GM19452 (cell line): ENCODE measurements at regions not wholly inside any gene's neighbourhood (a gene's known extent, or its start where the extent isn't known, plus 50 kb on each side); places are given as distances from the start of the nearest gene placed in this dataset.

ENCODE experiments used
- ATAC-seq: cut with Tn5 transposase; IDR thresholded peaks from one replicate; pipeline ENCODE4 v1.9.1; 2021; ENCODE audit not compliant: unreplicated experiment

DNA sequence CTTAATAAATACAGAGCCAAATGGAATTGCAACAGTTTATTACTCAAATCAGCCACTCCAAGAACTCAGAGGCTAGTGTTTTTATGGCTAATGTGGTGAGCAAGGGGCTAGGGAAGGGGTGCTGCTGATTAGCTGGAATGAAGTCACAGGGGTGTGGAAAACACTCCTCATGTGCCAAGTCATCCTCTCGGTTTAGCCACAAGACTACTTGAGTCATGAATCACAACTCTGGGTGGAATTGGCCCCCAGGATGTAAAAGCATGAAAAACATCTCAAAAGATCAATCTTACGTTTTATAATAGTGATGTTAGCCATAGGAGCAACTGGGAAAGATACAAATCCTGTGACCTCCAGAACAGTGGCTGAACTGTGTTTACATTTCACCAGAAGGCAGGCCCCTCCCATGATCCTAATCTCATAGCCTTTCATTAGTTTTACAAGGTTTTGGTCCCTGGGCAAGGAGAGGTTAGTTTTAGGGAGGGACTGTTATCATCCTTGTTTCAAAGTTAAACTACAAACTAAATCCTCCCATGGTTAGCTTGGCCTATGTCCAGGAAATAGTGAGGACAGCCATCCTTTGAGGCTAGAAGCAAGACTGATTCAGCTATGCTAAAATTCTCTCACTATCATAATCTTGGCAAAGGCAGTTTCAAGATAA is 2020.1 kb upstream of the PCDH20 start:
- ATAC-seq = no peak

DNA sequence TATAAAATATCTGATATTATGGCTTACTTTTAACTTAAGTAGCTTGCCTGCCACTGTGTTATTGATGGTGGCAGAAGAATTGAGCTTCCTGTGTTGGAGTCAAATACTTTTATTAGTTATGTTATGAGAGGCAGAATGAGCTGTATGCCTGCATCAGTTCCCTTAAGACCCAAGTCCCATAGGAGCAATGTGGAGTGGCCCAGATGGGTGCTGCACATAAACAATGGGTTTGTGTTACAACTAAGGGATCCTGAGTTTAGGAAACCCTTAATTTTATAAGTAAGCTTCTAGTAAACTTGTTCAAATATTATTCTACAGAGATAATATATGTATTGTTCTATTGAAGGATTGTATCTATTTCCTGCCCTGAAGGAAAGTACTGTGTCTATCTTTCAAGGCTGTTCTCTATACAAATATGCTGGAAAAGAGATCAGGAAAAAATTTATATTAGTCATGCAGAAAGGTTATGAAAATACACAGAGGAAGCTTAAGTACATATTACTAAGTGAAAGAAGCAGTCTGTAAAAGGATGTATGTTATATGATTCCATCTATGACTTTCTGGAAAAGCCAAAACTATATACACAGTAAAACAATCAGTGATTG is 2018.0 kb upstream of the PCDH20 start:
- no peak for ATAC-seq

DNA sequence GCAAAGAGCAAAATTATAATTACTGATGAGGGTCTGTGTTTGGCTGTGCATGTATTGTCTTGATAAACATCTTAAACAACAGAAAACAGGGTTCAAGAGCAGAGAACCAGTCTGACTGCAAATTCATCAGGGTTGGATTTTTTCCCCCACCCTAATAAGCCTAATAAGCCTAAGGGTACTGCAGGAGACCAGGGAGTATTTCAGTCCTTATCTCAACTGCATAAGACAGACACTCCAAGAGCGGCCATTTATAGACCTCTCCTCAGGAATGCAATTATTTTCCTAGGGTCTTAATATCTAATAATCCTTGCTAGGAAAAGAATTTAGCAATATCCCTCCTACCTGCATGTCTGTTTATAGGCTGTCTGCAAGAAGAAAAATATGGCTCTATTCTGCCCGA is 2011.5 kb upstream of the PCDH20 start:
- ATAC-seq = no peak

DNA sequence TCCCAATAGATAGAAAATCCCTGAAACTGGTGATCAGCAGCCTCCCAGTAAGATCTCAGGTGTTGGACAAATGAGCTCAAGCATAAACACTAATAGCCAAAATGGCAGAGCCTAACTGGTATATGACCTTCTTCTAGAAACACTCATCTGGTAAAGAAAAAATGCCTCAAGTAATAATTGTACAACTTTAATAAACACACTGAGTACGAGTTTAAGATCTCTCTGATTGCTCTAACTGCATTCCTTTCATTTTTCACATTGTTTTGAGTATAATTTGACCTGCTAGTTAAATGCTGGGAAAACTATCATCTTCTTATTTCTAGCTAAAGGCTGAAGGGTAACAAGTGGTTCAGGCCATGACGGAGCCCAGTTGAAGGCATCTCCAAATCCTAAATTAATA is 2009.5 kb upstream of the PCDH20 start:
- no peak for ATAC-seq

DNA sequence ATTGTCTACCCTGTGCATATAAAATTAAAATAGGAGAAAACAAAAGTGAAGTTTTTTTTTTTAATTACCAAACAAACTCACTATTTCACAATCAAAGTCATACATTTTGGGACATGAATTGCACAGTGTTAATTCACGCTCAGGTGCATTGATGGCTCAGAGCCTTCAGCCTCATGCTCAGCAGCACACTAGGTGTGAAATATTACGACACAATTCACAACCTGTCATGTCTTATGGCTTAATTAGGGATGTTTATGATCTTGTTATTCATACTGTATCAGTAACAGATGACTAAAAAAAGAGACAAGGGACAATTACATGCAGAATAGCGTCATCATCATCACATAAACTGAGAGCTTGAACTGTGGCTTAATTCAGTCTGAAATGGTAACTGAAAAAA is 2005.5 kb upstream of the PCDH20 start:
- ATAC-seq = no peak

DNA sequence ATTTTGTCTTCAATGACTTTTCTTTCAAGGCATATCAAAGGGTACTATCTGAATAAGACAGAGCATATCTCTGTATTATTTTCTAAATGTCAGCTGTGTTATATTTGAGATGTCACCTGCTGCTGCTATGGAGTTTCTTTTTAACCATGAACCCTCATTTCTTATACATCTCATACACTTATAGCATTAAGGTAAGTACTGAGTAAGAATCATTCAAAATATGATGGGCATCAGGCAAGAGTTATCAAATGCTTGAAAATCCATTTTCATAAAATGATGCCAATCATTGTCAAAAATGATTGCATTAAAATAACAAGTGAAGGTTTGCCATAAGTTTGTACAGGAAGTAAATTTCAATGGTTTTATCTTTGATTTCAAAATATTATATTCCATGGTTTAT is 2005.0 kb upstream of the PCDH20 start:
- ATAC-seq = no peak

DNA sequence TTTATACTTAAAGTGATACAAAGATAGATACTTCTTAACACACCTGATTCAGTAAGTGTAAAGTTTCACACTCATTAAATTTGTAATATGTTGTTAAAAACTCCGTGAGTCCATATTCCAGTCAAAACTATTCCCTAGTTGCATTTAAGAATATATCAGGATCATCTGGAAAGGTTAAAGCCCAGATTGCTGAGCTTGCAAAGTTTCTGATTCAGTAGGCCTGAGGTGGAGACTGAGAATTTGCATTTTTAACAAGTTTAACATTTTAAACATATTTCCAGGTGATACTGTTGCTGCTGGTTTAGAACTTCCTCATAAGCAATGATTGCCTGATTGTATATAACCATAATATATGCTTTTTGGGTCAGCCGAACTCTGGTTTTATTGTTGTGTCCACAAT is 1998.6 kb upstream of the PCDH20 start:
- no peak for ATAC-seq

DNA sequence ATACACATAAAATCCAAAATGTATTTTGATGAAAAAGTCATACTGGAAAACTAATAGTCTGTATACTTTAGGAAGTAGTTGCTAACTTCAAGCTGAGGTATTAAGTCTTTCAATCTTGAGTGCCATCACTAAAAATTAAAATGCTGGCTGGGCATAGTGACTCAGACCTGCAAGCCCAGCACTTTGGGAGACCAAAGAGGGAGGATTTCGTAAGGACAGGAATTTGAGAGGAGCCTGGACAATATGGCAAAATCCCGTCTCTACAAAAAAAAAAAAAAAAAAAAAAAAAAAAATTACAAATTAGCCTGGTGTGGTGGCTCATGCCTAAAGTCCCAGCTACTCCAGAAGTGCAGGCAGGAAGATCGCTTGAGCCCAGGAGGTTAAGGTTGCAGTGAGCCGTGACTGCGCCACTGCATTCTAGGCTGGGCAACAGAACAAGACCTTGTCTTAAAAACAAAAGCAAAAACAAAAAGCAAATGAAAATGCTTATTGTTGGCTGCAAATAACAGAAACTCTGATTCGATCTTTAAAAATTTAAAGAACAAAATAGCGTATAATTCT is 1994.2 kb upstream of the PCDH20 start:
- ATAC-seq = no peak

DNA sequence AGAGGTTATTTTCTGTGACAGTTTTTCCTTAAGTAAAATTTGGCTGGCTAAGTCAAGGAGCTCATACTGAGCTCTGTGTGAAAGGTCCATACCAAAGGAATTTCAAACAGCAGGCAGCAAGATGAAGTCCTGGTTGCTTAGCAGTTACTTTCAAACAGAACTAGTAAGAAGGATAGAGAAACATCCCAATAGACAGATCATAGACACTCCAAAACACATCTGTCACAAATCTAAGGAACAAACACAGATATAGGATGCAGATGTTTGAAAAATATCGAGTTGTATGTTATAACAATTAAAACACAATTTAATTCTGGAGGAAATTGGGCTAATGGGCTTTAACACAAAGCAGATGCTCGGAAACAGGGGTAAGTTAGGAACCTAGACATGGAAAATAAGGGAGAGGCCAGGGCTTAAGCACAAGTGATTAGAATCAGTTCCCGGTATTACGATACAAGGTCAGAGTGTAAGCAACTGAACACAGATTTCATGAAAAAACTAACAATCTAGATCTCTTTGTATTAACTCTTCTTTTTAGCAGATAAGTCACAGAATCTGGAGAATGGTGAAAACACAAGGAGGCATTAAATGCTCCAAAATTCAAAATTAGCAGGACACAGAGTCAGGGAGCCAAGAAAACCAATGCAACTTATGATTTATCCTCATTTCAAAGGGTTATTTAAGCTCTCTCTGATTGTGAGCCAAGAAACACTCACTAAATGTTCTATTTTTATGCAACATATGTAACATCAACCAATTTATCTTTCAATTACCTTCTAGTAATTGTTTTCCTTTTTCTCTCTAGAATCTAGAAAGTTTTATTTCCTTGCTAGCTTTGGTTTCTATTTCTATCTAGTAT is 1992.9 kb upstream of the PCDH20 start:
- no peak for ATAC-seq

DNA sequence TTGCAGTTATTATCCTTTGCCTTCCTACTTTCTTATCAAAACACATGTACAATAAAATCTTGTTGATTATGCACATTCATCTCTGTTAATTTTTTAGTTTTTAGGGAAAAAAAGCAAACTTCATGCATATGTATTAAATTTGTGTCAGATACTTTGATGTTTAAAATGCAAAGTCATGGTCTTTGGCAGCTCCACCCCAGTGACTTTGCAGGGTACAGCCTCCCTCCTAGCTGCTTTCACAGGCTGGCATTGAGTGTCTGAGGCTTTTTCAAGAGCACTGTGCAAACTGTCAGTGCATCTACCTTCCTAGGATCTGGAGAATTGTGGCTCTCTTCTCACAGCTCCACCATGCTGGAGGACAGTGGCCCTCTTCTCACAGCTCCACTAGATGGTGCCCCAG is 1988.1 kb upstream of the PCDH20 start:
- no peak for ATAC-seq

DNA sequence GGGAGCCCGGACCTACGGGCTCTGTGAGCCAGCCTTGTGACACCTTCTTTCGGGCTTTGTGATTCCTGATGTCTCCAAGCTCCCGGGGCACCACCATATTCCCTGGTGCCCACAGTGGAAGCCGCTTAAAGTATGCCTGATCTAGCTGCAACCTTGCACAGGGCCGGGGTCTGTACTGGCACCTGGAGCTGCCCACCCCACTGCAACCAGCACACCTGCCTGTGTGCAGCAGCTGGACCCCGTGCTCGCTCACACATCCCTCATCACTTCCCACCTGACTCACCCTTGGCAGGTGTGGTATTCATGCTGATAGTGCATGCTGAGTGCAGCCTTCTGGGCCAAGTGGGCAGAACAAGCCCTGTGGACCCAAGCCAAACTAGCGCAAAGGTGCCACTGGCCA is 1981.1 kb upstream of the PCDH20 start:
- no peak for ATAC-seq

DNA sequence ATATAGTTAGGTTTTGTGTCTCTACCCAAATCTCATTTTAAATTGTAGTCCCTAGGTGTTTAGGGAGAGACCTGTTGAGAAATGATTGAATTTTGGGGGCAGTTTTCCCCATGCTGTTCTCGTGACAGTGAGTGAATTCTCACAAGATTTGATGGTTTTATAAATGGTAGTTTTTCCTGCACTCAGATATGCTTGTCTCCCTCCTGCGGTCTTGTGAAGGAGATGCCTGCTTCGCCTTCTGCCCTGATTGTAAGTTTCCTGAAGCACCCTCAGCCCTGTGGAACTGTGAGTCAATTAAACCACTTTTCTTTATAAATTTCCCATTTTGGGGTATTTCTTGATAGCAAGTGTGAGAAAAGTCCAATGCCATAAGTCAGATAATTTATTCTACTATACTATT is 1977.5 kb upstream of the PCDH20 start:
- ATAC-seq = no peak

DNA sequence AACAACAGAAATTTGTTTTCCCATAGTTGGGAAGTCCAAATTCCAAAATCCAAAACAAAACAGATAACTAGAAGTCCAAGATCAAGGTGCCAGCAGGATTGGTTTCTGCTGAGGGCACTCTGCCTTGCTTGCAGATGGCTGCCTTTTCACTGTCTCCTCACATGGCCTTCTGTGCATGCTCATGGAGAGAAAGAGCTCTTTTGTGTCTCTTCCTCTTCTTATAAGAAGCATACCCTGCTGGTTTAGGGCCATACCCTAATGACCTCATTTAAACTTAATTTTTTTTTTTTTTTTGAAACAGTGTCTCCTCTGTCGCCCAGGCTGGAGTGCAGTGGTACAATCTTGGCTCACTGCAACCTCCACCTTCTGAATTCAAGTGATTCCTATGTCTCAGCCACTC is 1974.1 kb upstream of the PCDH20 start:
- no peak for ATAC-seq

DNA sequence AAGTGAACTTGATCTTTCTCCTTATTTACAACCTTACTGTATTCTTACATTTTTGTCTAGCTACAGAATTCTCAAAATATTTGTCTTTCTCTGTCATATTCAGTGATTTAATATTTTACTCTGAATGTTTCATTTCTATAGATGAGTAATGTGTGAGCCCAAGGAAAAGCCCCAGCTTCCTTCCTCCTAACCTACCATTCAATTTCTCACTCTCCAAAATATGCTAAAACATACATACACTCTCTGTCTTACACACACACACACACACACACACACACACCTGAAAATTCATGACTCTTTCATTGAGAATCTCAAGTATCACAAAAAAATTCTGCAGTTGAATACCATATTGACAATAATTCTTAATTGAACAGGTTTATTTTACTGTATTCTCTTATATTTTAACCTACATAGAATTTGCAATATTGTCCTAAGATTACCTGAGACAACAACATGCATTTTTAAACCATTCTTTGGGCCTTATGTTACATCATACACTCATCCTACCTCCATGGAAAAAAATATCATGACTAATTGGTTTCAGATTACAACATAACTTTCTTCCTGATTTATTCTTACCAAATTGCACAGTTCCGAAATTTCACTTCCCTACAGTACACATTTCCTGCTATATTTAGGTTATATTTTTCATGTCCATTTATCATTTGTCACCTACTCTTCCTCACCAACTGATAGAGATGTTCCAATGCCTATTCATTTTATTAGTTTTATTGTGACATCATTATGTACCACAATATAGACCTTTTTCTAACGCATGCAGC is 1965.6 kb upstream of the PCDH20 start:
- ATAC-seq = no peak

DNA sequence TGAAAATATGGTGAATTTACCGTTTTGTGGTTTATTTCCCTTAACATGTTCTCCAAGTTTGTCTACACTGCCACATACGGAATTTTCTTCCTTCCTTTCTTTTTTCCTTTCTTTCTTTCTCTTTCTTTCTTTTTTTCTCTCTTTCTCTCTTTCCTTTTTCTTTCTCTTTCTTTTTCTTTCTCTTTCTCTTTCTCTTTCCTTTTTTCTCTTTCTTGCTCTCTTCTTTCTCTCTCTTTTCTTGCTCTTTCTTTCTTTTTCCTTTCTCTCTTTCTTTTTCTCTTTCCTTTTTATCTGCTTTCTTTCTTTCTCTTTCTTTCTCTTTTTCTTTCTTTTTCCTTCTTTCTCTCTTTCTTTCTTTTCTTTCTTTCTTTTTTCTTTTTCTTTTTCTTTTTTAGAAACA is 1962.3 kb upstream of the PCDH20 start:
- no peak for ATAC-seq

DNA sequence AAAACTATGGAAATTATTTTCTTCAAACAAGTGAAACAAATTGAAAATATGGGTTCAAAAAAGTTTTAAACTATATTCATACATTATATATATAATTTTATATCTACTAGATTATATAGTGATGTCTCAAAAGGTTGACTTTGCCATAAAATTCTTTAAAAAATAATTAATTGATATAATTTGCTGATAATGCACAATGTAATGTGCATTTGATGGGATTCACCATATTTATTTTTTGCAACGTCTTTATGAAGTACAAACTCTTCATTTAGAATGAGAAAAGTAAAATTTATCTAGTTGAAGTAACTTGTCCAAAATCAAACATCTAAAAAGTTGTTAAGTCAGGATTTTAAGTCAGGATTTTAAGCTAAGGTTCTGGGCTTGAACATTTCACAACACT is 1954.5 kb upstream of the PCDH20 start:
- no peak for ATAC-seq

DNA sequence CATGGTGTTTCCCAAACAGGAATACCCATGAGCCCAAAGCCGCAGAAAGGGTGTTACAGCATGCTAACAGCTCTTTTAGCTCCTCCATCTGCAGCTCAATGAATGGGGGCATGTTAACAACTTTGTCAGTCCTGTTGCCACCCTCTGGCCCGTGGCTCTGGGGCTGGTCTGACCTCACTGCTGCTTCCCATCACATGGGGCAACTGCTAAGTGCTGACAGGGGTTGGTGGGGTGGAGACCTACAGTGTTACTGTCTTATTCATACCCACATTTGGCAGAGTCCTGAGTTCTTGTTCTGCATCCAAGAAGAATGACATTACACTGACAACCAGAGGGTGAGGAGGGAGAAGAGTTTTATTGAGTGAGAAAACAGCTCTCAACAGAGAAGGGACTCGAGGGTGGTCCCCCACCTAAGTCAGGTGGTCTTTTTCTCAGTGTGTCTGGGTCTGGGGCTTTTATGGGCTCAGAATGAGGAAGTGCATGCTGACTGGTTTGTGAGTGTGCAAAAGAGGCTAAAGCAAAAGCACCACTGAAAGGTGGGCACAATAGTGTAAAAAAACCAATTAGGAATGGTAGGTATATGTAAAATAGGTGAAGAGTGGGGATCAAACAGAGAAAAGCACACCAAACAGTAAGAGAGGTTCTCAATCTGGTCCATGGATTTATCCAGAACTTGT is 1952.0 kb upstream of the PCDH20 start:
- ATAC-seq = no peak

DNA sequence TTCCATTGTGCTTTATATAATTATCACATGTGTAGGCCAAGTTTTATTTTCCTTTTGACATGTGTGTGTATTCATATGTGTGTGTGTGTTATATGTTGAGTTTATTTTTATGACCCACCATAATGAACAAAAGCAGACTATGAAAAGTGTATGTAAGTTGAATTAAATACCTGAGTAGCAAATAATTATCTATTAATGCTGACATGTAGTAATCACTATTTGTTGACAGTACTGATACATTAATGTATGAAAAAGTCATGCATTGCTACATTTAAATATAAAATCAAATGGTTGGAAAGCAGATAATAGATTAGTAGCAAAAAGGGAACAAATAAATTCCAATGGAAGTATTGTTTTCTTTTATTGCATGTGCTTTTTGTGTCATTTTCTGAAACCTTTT is 1948.5 kb upstream of the PCDH20 start:
- ATAC-seq = no peak

DNA sequence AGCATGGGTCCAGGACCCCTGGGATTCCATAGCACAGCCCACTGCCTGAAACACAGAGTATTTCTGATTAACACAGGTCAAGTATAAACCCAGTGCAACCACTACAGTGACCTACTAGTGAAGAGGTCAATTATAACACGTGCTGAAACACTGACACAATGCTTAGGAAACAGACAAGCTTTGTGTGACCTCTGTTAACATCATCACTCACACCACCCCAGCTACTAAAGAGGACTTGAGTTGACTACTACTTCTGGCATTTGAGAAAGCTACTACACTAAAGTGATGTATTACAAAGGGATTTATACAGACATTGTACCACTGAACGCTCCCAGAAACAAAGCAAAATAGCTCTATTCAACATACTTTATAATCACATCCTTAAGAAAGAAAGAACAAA is 1935.9 kb upstream of the PCDH20 start:
- ATAC-seq = no peak

DNA sequence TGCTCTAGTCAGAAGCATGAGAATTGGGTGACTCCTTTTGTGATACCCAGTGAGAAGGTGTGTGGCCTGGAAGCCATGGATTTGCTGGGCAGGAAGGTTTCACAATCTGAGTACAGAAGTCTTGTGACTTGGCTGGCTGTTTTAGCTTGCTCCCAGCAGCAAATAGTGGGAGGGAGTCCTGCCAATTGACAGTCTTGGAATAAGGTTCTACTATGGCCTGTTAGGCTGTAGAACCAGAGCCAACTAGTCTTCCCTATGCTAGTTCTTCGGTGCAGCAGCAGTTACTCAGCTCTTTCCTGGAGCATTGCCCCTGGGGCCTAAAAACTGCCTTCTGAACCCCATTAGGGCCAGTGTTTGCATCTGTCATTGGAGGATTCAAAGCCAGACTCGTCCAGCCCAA is 1935.4 kb upstream of the PCDH20 start:
- ATAC-seq = no peak

DNA sequence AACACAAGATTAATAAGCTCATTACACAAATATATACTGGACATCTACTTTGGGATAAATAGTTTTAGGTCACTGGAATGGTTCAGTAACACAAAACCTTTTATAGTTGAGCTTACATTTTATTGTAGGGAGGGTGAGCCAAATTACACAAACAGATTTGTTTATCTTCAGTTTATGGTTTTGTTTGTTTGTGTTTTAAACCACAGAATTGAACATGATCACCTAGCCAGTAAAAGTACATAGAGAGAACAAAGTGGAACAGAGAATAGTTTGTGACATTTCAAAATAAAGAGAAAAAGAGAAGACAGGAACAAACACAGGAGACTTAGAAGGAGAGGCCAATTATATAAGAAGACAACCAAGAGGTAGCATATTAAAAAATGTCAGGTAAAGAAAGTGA is 1930.2 kb upstream of the PCDH20 start:
- no peak for ATAC-seq
